Activated naive CD4-positive, alpha-beta T cell treated with anti-CD3 and anti-CD28 coated beads for 36 hours (primary cell): ENCODE measurements at regions not wholly inside any gene's neighbourhood (a gene's known extent, or its start where the extent isn't known, plus 50 kb on each side); places are given as distances from the start of the nearest gene placed in this dataset.

Experiments used
- CTCF ChIA-PET: fragments of 350-600 bp; sonication (Branson Sonifier 250); formaldehyde crosslinking; loops from one replicate; lab custom pipeline; 2021; ENCODE audit warnings: antibody characterized with exemption; lab: Charles Lee
- DNase-seq: peaks from one replicate; pipeline ENCODE4 v3.0.0-alpha.2; 2020
- H3K27ac Mint-ChIP-seq: one replicate; pipeline ENCODE4 v1.8.0; 2021; ENCODE audit warnings: mild to moderate bottlenecking, mixed read lengths
- H3K27me3 Mint-ChIP-seq: one replicate; pipeline ENCODE4 v1.8.0; 2021; ENCODE audit warnings: low read depth, mixed read lengths
- H3K36me3 Mint-ChIP-seq: one replicate; pipeline ENCODE4 v1.8.0; 2021; ENCODE audit warnings: low read depth, mixed read lengths
- H3K4me1 Mint-ChIP-seq: one replicate; pipeline ENCODE4 v1.8.0; 2021; ENCODE audit warnings: low read depth, mixed read lengths
- H3K4me3 Mint-ChIP-seq: one replicate; pipeline ENCODE4 v1.8.0; 2021; ENCODE audit warnings: mild to moderate bottlenecking, moderate library complexity, mixed read lengths
- H3K9me3 Mint-ChIP-seq: one replicate; pipeline ENCODE4 v1.8.0; 2021; ENCODE audit warnings: mixed read lengths
- intact Hi-C: fragments of 100-400 bp; cut with micrococcal nuclease; formaldehyde crosslinking; loops from one replicate; pipeline ENCODE4 v1.15.1; 2023

DNA sequence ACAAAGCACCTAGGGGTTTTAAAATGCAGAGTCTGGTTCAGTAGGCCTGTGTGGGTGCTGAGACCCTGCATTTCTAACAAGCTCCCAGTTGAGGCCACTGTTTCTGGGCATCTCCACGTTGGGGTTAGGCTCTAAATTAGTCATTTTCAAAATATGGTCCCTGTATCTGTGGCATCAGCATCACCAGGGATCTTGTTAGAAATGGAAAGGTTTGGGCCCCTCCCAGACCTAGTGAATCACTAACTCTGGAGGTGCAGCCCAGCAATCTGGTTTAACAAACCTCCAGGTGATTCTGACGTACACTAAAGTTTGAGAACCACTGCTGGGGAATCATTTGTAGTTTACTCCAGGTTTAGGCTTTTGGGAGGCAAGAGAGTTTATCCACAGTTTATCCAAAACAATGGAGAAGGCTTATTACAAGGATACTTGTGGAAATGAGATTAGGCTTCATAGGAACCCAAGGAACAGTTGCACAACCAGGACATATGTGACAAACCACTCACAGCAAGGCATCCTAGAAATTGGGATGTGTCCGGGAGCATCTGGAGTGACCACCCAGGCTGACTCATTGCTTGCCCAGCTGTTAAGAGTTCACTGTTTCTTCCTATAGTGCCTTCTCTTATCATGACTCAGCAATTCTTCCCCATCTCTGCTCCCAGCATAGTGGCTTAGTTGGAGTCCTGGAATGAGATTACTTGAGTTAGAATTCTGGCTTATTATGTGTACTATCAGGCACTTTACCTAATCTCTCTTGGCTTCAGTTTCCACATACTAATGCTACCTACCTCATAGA, 71.6 kb upstream of the STXBP6 start:
- Mint-ChIP-seq H3K4me1 (no peaks in the 10 kb centered on the region), H3K36me3 (no peaks in the 10 kb centered on the region), H3K4me3 (no peak overlapping the region), H3K27me3 (no peaks in the 10 kb centered on the region), H3K27ac (no peak overlapping the region), H3K9me3 (no peaks in the 10 kb centered on the region)
- intact Hi-C loops: no loop called here
- CTCF ChIA-PET: interaction anchor here (0.6 to 1.9 kb wide), 2 partner anchors 12 to 125 kb away, joined by 3 to 4 read pairs; no protein-coding TSS in a partner anchor
- no peak for DNase-seq

DNA sequence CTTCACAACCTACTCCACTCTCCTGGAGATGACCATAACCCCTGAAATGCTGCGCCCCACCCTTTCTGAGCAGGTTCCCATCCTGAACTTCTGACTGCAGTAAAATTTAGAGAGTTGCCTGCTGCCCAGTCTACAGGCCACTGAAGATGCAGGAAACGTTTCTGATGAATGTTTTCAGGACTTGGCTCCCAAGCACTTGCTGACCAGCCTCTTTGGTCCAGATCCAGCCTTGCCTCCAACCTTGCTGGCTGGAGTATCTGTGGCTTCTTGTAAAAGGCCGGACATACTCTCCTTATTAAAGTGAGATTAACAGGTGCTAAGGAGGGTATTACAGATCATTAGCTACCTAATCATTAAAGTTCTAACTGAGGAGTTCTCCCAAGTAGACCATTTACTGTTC, 70.3 kb upstream of the STXBP6 start:
- Mint-ChIP-seq H3K4me3 (no peak overlapping the region), H3K4me1 (no peaks in the 10 kb centered on the region), H3K27ac (no peak overlapping the region), H3K9me3 (no peaks in the 10 kb centered on the region), H3K27me3 (peaks cover under 1% of the 10 kb centered on the region), H3K36me3 (no peaks in the 10 kb centered on the region)
- no peak for DNase-seq
- intact Hi-C loops: no loop called here
- CTCF ChIA-PET: no interaction called here

DNA sequence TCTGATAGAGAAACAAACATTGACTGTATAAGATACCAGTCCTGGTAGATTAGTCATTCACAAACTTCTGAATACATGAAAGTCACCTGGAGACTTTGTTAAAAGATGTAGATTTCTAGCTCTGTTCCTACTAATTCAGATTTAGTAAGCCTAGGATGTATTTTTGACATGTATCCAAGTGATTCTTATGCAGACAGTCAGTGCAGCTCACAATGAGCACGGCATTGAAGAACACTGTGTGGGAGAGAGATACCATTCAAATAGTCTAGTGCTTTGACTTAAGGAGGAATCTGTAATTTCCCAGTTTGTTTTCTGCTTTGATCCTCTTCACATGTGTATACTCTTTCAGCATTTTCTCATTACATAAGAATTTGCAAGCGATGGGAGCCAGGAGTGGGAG, 68.7 kb upstream of the STXBP6 start:
- DNase-seq: no peak
- CTCF ChIA-PET: interaction anchor here (1.4 kb wide), 1 partner anchor 15 kb away, joined by 3 read pairs; no protein-coding TSS in a partner anchor
- Mint-ChIP-seq H3K36me3 (no peaks in the 10 kb centered on the region), H3K4me3 (no peak overlapping the region), H3K27me3 (peaks cover 3% of the 10 kb centered on the region), H3K4me1 (no peaks in the 10 kb centered on the region), H3K27ac (no peak overlapping the region), H3K9me3 (peaks cover 2% of the 10 kb centered on the region)
- intact Hi-C loops: no loop called here

DNA sequence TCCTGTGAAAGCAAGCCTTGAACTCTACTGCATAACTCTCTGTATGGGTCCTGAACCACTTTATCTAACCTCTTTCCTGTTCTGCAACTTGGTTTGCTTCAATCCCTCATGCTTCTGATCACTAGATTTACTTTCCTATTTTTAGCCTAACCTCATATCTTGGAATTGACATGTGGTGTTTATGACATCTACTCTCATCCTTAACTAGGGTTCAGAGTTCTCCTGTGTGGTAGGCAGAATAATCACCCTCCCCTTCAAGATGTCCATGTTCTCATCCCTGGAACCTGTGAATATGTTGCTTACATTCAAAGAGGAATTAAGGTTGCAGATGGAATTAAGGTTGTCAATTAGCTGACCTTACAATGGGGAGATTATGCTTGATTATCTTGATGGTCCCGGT, 67.4 kb upstream of the STXBP6 start:
- Mint-ChIP-seq H3K27ac (no peak overlapping the region), H3K4me1 (no peaks in the 10 kb centered on the region), H3K27me3 (peaks cover 3% of the 10 kb centered on the region), H3K36me3 (no peaks in the 10 kb centered on the region), H3K4me3 (no peak overlapping the region), H3K9me3 (peaks cover 2% of the 10 kb centered on the region)
- DNase-seq: no peak
- intact Hi-C loops: no loop called here
- CTCF ChIA-PET: interaction anchor here (0.6 kb wide), 1 partner anchor 436 kb away, joined by 3 read pairs; no protein-coding TSS in a partner anchor

DNA sequence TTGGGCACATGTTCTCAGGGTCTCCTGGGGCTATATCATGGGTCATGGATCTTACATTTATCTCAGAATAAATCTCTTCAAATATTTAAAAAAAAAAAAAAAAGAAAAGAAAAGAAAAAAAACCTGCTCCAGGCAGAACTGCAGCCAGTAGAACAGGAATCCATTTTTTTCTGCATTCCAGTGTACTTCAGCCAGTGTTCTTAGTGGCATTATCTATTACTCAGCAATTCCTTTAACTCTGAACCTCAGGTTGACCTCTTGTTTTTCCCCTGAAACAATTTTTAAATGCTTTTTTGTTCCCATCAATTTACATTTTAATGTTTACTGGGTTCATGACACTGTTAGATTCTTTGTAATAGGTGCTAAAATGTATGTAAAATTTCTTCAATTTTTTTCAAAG, 66.7 kb upstream of the STXBP6 start:
- no peak for DNase-seq
- Mint-ChIP-seq H3K27me3 (peaks cover 3% of the 10 kb centered on the region), H3K36me3 (no peaks in the 10 kb centered on the region), H3K27ac (no peak overlapping the region), H3K4me3 (no peak overlapping the region), H3K4me1 (no peaks in the 10 kb centered on the region), H3K9me3 (peaks cover 2% of the 10 kb centered on the region)
- CTCF ChIA-PET: interaction anchor here (0.6 kb wide), 1 partner anchor 435 kb away, joined by 3 read pairs; no protein-coding TSS in a partner anchor
- intact Hi-C loops: no loop called here

DNA sequence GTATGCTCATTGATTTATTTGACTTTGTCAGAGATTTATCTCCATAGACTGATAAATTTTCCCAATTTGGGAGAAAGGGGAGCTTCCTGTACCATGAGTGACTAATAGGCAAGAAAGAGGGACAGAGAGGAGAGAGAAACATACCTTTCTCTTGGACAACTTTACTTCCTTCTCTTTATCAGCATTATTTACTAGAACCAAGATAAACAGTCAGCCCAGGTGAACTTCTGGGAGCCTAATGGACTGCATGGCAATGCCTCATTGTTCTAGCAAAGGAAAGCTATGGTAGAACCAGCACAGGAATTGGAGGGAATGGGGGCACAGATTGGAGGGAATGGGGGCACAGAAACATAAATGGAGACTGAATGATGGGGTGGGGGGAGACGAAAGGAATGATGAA, 63.4 kb upstream of the STXBP6 start:
- intact Hi-C loops: no loop called here
- Mint-ChIP-seq H3K9me3 (peaks cover 2% of the 10 kb centered on the region), H3K4me1 (no peaks in the 10 kb centered on the region), H3K27ac (no peak overlapping the region), H3K27me3 (peaks cover 7% of the 10 kb centered on the region), H3K4me3 (no peak overlapping the region), H3K36me3 (no peaks in the 10 kb centered on the region)
- DNase-seq: no peak
- CTCF ChIA-PET: no interaction called here

DNA sequence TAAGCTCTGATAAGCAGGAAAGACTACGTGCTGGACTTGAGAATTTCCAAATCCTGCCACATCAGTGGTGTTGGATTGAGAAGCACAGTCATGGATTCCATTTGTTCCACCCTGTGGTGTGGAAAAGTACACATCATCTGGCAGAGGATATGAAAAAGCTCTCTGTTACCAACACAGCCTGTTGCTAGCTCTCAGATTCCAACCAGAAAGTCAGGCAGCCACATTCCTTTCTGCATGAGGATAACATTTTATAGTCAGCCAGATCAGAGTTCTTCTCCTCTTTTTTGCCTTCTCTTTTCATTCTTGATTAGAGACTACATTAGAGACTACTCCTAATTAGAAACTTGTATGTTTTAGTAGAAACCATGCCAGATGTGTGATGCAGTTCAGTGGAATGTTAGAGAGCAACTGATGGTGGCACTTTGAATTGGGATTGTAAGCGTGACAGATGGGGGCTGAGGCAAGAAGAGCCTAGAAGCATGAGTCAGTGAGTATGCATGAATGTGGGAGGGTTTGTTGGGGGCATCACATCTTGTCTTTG, 61.2 kb upstream of the STXBP6 start:
- no peak for DNase-seq
- Mint-ChIP-seq H3K27ac (no peak overlapping the region), H3K4me1 (no peaks in the 10 kb centered on the region), H3K36me3 (no peaks in the 10 kb centered on the region), H3K4me3 (no peak overlapping the region), H3K9me3 (peaks cover 2% of the 10 kb centered on the region), H3K27me3 (peaks cover 7% of the 10 kb centered on the region)
- CTCF ChIA-PET: interaction anchor here (0.6 kb wide), 1 partner anchor 400 kb away, joined by 3 read pairs; no protein-coding TSS in a partner anchor
- intact Hi-C loops: no loop called here

DNA sequence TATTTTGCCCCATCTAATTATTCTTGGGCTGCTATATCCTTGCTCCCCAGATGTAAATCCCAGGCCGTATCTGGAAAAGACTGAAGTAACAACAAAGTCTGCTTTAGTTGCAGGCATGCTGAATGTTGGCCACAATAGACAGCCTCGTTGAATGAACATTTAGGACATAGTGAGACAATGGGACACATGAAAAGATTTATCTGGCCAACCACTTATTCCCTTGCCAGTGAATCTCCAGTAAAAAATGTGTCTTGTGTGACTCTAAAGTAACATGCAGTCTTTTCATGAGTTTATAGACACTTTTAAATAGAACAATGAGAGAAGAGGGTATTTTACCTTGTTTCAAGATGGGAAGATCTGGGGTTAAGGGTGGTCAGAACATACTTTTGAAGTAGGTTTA, 60.2 kb upstream of the STXBP6 start:
- no peak for DNase-seq
- intact Hi-C loops: no loop called here
- Mint-ChIP-seq H3K4me1 (no peaks in the 10 kb centered on the region), H3K9me3 (peaks cover under 1% of the 10 kb centered on the region), H3K27me3 (peaks cover 4% of the 10 kb centered on the region), H3K27ac (no peak overlapping the region), H3K4me3 (no peak overlapping the region), H3K36me3 (no peaks in the 10 kb centered on the region)
- CTCF ChIA-PET: no interaction called here

DNA sequence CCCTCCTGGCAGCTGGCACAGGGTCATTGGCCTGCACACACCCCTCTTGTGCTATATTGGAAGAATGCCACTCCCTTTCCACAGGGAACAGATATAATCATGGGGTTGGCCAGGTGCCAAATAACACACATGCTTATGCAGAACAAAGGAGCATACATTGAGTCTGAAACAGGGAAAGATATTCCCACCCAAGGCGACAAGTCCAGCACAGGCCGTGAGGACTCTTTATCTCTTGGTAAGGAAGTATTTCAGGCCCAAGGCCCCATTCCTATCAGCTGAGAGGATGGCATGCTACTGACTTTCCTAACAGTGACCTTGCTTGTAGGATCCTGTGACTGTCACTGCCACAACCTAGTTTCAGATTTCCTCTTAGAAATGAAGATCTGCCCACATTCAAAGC, 59.0 kb upstream of the STXBP6 start:
- H3K4me3 Mint-ChIP-seq: no peak overlapping the region
- intact Hi-C loops: no loop called here
- peaks cover 6% of the 10 kb centered on the region for H3K27me3 Mint-ChIP-seq
- no peaks in the 10 kb centered on the region for H3K9me3 Mint-ChIP-seq
- no peak overlapping the region for H3K27ac Mint-ChIP-seq
- no peak for DNase-seq
- CTCF ChIA-PET: no interaction called here
- no peaks in the 10 kb centered on the region for H3K36me3 Mint-ChIP-seq
- no peaks in the 10 kb centered on the region for H3K4me1 Mint-ChIP-seq

DNA sequence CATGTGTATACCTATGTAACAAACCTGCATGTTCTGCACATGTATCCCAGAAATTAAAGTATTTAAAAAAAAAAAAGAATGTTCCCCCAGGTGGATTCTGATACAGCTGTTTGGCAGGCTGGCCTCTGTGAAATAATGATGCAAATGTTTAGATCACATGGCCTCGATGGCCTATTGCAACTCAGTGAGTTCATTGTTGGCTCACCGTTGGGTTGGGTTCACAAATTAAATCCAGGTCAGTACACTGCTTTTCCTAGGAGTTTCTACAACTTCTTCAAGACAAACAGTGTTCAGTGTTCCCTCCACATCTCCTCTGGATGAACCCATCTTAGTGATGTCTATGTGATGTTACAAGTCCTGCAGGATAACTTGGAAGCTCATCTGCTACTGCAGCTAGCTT, 58.3 kb upstream of the STXBP6 start:
- Mint-ChIP-seq H3K4me3 (no peak overlapping the region), H3K27ac (no peak overlapping the region), H3K27me3 (peaks cover 6% of the 10 kb centered on the region), H3K4me1 (no peaks in the 10 kb centered on the region), H3K9me3 (no peaks in the 10 kb centered on the region), H3K36me3 (no peaks in the 10 kb centered on the region)
- no peak for DNase-seq
- CTCF ChIA-PET: no interaction called here
- intact Hi-C loops: no loop called here

DNA sequence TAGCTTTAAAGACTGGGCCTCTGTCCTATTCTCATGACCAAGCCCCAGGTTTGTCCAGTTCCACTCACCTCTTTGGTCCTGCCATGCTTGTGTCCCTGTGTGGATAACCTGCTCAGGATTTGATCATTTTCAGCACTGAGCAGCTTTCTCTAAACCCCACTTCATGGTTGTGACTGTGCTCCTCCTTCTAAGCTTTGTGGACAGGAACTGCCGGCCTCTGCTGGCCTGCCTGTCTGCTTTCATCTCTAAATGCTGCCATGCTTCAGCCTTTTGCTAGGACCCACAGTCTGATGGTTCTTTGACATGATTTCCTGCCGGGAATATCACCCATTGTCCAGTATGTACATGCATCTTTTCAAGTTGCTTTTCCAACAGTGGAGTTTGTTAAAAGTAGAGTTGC, 53.9 kb upstream of the STXBP6 start:
- CTCF ChIA-PET: no interaction called here
- Mint-ChIP-seq H3K36me3 (no peaks in the 10 kb centered on the region), H3K9me3 (no peaks in the 10 kb centered on the region), H3K27me3 (peaks cover 2% of the 10 kb centered on the region), H3K4me3 (no peak overlapping the region), H3K4me1 (no peaks in the 10 kb centered on the region), H3K27ac (no peak overlapping the region)
- DNase-seq: no peak
- intact Hi-C loops: no loop called here

DNA sequence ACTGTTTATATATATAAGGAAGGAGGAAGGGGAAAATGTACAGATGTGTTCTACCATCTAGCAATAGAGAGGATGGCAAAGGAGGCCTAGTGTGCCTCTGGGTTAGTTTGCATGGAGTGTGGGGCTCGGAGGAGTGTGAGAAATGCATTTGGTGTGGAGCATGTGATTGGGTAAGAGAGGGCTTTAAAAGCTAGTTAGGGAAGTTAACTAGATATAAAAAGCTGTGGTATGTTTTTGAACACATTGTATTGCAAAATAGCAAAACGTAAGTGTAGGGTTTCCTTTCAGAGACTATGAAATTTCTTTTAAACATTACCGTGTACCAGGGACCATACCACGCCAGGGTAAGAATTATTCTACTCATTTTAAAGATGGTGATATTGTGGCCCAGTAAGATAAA, 53.3 kb upstream of the STXBP6 start:
- DNase-seq: no peak
- no peaks in the 10 kb centered on the region for H3K36me3 Mint-ChIP-seq
- H3K27ac Mint-ChIP-seq: no peak overlapping the region
- H3K27me3 Mint-ChIP-seq: peaks cover 2% of the 10 kb centered on the region
- no peaks in the 10 kb centered on the region for H3K9me3 Mint-ChIP-seq
- CTCF ChIA-PET: no interaction called here
- no peaks in the 10 kb centered on the region for H3K4me1 Mint-ChIP-seq
- intact Hi-C loops: no loop called here
- H3K4me3 Mint-ChIP-seq: no peak overlapping the region

DNA sequence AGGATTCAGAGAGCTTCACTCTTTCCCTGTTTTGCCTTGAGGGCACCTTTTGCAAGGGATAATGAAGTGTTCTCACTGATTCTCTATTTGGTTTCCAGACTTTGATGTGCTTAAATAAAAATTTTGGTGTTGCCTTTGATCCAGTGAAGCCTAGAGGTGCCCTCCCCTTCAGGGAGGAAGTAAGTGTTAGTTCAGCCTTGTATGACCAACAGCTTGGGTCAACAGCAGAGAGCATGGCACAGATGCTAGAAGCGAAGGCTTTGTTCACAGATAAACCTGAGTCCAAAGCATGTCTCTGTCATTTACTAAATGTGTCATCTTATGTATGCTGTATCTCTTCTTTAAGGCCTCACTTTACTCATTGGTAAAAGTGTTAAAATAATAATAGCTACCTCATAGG, 52.8 kb upstream of the STXBP6 start:
- DNase-seq: no peak
- CTCF ChIA-PET: no interaction called here
- no peaks in the 10 kb centered on the region for H3K4me1 Mint-ChIP-seq
- peaks cover 2% of the 10 kb centered on the region for H3K27me3 Mint-ChIP-seq
- no peak overlapping the region for H3K4me3 Mint-ChIP-seq
- intact Hi-C loops: no loop called here
- no peaks in the 10 kb centered on the region for H3K36me3 Mint-ChIP-seq
- no peak overlapping the region for H3K27ac Mint-ChIP-seq
- no peaks in the 10 kb centered on the region for H3K9me3 Mint-ChIP-seq
